ENCODE measurements at regions not wholly inside any gene's neighbourhood (a gene's known extent, or its start where the extent isn't known, plus 50 kb on each side); places are given as distances from the start of the nearest gene placed in this dataset.

DNA sequence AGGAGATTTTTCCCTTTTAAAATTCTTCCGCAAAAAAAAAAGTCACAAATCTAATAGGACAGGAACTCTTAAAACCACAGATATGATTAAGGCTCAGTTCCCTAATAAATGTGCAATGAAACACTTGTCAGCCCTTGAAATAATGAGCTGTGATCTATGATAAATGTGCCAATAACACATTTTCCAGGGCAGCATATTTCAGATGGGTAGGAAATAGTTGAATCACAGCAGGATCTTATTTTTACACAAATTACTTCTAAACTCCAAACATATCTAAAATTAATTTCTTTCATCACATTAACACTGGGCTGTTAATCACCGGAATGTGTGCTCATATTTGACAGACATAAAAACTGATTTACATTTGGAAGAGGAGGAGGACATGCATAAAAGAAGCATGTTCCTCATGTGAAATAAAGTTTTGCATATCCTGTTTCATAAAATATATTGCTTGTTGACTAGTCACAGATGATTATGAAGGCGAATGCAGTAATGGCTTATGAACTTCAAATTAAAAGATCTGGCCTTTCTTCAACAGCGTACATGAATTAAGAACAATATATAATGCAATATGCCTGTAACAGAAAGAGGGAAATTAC lies 281.4 kb downstream of the PAX3 start:
- TF ChIP-seq, protein P1, sequence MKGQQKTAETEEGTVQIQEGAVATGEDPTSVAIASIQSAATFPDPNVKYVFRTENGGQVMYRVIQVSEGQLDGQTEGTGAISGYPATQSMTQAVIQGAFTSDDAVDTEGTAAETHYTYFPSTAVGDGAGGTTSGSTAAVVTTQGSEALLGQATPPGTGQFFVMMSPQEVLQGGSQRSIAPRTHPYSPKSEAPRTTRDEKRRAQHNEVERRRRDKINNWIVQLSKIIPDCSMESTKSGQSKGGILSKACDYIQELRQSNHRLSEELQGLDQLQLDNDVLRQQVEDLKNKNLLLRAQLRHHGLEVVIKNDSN (IDR thresholded peaks at IDR 0.05) = no peak
- TF ChIP-seq TEAD4 (IDR thresholded peaks at IDR 0.05) (no peak), NFIC (IDR thresholded peaks at IDR 0.05) (no peak), RAD21 (IDR thresholded peaks at IDR 0.05; ENCODE audit: low read depth) (no peak), FOXM1 (IDR thresholded peaks at IDR 0.05; ENCODE audit: borderline replicate concordance, low read depth) (no peak), CEBPB (IDR thresholded peaks at IDR 0.05) (no peak), TAF1 (IDR thresholded peaks at IDR 0.05; ENCODE audit: low read depth) (no peak), TCF12 (IDR thresholded peaks at IDR 0.05; ENCODE audit: low read depth) (no peak), EP300 (IDR thresholded peaks at IDR 0.05; ENCODE audit: borderline replicate concordance) (no peak), EGR1 (IDR thresholded peaks at IDR 0.05) (no peak), ZBTB7A (IDR thresholded peaks at IDR 0.05; ENCODE audit: low read depth) (no peak), CREB1 (IDR thresholded peaks at IDR 0.05; ENCODE audit: low read depth) (no peak), YY1 (IDR thresholded peaks at IDR 0.05; ENCODE audit: low read depth) (no peak)
- TF ChIP-seq, protein P2, sequence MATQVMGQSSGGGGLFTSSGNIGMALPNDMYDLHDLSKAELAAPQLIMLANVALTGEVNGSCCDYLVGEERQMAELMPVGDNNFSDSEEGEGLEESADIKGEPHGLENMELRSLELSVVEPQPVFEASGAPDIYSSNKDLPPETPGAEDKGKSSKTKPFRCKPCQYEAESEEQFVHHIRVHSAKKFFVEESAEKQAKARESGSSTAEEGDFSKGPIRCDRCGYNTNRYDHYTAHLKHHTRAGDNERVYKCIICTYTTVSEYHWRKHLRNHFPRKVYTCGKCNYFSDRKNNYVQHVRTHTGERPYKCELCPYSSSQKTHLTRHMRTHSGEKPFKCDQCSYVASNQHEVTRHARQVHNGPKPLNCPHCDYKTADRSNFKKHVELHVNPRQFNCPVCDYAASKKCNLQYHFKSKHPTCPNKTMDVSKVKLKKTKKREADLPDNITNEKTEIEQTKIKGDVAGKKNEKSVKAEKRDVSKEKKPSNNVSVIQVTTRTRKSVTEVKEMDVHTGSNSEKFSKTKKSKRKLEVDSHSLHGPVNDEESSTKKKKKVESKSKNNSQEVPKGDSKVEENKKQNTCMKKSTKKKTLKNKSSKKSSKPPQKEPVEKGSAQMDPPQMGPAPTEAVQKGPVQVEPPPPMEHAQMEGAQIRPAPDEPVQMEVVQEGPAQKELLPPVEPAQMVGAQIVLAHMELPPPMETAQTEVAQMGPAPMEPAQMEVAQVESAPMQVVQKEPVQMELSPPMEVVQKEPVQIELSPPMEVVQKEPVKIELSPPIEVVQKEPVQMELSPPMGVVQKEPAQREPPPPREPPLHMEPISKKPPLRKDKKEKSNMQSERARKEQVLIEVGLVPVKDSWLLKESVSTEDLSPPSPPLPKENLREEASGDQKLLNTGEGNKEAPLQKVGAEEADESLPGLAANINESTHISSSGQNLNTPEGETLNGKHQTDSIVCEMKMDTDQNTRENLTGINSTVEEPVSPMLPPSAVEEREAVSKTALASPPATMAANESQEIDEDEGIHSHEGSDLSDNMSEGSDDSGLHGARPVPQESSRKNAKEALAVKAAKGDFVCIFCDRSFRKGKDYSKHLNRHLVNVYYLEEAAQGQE (IDR thresholded peaks at IDR 0.05; ENCODE audit: low read depth) = no peak
- TF ChIP-seq, protein P3, sequence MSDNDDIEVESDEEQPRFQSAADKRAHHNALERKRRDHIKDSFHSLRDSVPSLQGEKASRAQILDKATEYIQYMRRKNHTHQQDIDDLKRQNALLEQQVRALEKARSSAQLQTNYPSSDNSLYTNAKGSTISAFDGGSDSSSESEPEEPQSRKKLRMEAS (IDR thresholded peaks at IDR 0.05) = no peak

DNA sequence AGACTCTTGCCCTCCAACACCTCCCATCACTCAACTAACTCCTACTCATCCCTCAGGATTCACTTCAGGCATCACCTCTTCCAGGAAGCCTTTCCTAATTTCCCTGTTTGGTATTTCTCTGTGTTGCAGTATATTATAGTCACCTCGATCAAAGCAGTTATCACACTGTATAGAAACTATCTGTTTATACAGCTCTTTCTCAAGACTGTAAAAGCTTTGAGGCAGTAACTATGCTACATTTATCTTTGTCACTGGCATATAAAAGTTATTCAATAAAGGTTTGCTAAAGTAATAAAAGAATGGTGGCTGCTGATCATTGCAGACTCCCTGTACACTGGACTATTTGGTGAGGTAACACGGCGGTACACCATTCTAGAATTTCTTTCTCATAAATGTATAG lies 284.9 kb downstream of the PAX3 start:
- no peak for TF ChIP-seq CREB1 (IDR thresholded peaks at IDR 0.05; ENCODE audit: low read depth)
- TF ChIP-seq ZBTB7A (IDR thresholded peaks at IDR 0.05; ENCODE audit: low read depth) = no peak
- TF ChIP-seq, protein P3 (IDR thresholded peaks at IDR 0.05) = no peak

DNA sequence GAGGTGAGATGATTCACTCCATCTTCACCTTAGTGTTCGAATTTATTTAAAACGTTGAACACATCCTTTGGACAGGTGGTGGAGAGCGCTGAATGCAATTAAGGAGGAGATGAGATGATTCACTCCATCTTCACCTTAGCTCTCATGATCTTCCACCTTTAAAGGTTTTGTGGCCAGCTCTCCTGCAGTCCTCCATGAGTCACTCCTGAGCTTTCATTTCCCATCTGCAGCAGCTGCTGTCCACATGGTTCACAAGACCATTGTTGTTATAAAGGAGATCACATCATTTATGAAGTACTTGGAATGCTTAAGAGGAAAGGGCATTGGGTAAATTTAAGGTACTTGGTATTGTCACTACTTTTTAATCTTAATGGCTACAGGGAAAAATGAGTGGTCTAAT lies 298.5 kb downstream of the PAX3 start:
- TF ChIP-seq, protein P1 (IDR thresholded peaks at IDR 0.05) = no peak
- TF ChIP-seq NFIC (IDR thresholded peaks at IDR 0.05) (no peak), CREB1 (IDR thresholded peaks at IDR 0.05; ENCODE audit: low read depth) (no peak), RAD21 (IDR thresholded peaks at IDR 0.05; ENCODE audit: low read depth) (no peak), TCF12 (IDR thresholded peaks at IDR 0.05; ENCODE audit: low read depth) (no peak), EP300 (IDR thresholded peaks at IDR 0.05; ENCODE audit: borderline replicate concordance) (no peak), ZBTB7A (IDR thresholded peaks at IDR 0.05; ENCODE audit: low read depth) (no peak)

DNA sequence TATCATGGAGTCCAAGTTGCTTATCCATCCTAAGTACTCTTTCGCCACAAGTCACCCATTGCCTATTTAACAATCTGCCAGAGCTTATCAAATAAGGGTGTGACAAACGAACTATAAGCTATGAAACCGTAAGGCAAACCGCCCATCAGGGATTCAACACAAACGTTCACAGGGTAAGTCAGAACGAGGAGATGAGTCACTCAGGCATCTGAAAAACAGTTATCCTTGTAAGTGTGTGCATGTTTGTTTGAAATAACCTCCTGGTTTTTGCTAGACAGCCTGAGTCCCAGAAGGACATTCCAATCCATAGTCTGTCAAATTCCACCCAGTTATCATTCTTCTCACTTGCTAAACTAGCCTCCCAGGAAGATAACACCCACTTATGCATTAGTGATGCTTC lies 299.1 kb downstream of the PAX3 start:
- no peak for TF ChIP-seq NFIC (IDR thresholded peaks at IDR 0.05)
- TF ChIP-seq ZBTB7A (IDR thresholded peaks at IDR 0.05; ENCODE audit: low read depth) = no peak
- TF ChIP-seq TEAD4 (IDR thresholded peaks at IDR 0.05) = no peak
- TF ChIP-seq, protein P3 (IDR thresholded peaks at IDR 0.05) = no peak
- no peak for TF ChIP-seq EGR1 (IDR thresholded peaks at IDR 0.05)
- TF ChIP-seq CREB1 (IDR thresholded peaks at IDR 0.05; ENCODE audit: low read depth) = no peak
- TF ChIP-seq, protein P1 (IDR thresholded peaks at IDR 0.05) = no peak
- no peak for TF ChIP-seq TAF1 (IDR thresholded peaks at IDR 0.05; ENCODE audit: low read depth)
- no peak for TF ChIP-seq EP300 (IDR thresholded peaks at IDR 0.05; ENCODE audit: borderline replicate concordance)
- TF ChIP-seq, protein P2 (IDR thresholded peaks at IDR 0.05; ENCODE audit: low read depth) = no peak

DNA sequence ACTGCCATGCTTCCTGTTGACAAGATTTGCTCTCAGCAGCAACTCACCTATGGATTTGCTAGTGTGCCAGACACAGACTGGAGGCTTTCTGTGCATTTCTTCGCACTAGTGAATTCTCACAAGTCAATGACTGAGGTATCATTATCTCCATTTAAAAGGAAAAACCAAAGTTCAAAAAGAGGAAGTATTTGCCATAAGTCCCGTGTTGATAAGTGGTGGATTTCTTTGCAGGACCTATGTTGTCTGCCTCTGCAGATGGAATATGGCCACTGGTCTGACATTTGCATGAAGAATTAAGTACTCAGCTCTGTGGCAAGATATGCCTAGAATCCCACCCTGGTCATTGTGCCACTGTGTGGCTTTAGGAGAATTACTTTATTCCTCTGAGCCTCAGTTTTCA lies 299.6 kb downstream of the PAX3 start:
- no peak for TF ChIP-seq TAF1 (IDR thresholded peaks at IDR 0.05; ENCODE audit: low read depth)
- no peak for TF ChIP-seq YY1 (IDR thresholded peaks at IDR 0.05; ENCODE audit: low read depth)
- TF ChIP-seq FOXM1 (IDR thresholded peaks at IDR 0.05; ENCODE audit: borderline replicate concordance, low read depth) = no peak
- no peak for TF ChIP-seq EP300 (IDR thresholded peaks at IDR 0.05; ENCODE audit: borderline replicate concordance)
- TF ChIP-seq, protein P2 (IDR thresholded peaks at IDR 0.05; ENCODE audit: low read depth) = no peak

Data from Ishikawa (cell line).